ENCODE measurements at regions not wholly inside any gene's neighbourhood (a gene's known extent, or its start where the extent isn't known, plus 50 kb on each side); places are given as distances from the start of the nearest gene placed in this dataset.

DNA sequence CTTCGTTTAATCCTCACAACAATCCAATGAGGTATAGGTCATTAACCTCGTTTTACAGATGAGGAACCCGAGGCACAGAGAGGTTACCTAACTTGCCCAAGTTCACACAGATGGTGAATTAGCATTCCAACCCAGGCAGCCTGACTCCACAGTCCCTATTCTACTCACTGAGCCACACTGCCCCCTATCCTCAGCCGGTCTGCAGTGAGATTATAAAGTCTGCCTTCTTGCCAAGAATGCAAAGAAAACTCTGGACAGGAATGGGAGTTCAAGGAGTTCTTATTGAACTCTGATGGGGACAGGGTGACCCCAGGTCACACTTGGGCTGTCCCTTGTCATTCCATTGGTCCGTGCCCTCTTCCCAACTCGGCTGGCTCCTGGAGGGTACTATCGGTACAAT, 94.0 kb upstream of the KCNK12 start:
- intact Hi-C loops (cut with micrococcal nuclease; ENCODE audit: unreplicated experiment), result no loop called here

DNA sequence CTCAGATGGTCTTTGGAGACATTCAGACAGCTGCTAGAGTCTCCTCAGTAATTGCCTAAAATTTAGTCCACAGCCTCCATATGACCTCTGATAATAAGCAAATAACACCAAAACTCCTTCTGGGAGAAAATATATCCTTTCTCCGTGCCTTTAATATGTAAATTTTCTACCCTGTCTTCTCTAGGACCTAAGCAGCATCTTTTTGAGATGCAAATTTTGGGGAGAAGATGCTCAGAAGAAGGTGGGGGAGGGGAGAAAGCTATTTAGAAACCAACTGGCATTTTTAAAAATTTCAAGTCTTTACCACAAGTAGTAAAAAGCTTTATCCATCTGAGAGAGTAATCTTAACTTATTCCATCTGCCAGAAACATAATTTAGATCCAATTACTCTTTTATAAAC, 91.8 kb upstream of the KCNK12 start:
- intact Hi-C loops (cut with micrococcal nuclease; ENCODE audit: unreplicated experiment), result no loop called here
- H3K9me3 Mint-ChIP-seq (ENCODE audit: low read depth, unreplicated experiment), result no peaks in the 10 kb centered on the region
- no peak for DNase-seq
- BruUV-seq (replicated peaks), result no TSS peak
- CTCF ChIA-PET, result no interaction called here
- no peaks in the 10 kb centered on the region for H3K36me3 Mint-ChIP-seq (ENCODE audit: insufficient read depth, unreplicated experiment)
- H3K27ac Mint-ChIP-seq (ENCODE audit: unreplicated experiment), result no peak overlapping the region
- TF ChIP-seq, protein P1, sequence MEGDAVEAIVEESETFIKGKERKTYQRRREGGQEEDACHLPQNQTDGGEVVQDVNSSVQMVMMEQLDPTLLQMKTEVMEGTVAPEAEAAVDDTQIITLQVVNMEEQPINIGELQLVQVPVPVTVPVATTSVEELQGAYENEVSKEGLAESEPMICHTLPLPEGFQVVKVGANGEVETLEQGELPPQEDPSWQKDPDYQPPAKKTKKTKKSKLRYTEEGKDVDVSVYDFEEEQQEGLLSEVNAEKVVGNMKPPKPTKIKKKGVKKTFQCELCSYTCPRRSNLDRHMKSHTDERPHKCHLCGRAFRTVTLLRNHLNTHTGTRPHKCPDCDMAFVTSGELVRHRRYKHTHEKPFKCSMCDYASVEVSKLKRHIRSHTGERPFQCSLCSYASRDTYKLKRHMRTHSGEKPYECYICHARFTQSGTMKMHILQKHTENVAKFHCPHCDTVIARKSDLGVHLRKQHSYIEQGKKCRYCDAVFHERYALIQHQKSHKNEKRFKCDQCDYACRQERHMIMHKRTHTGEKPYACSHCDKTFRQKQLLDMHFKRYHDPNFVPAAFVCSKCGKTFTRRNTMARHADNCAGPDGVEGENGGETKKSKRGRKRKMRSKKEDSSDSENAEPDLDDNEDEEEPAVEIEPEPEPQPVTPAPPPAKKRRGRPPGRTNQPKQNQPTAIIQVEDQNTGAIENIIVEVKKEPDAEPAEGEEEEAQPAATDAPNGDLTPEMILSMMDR (IDR thresholded peaks at IDR 0.05; ENCODE audit: unreplicated experiment), result no peak
- peaks cover 11% of the 10 kb centered on the region for H3K27me3 Mint-ChIP-seq (ENCODE audit: unreplicated experiment)
- H3K4me1 Mint-ChIP-seq (ENCODE audit: low read depth, unreplicated experiment), result no peaks in the 10 kb centered on the region
- no peak overlapping the region for H3K4me3 Mint-ChIP-seq (ENCODE audit: low read depth, unreplicated experiment)

More for the DNA sequence above, 94.0 kb upstream of the KCNK12 start:
- DNase-seq, result peak; percentile 12
- H3K9me3 Mint-ChIP-seq (ENCODE audit: low read depth, unreplicated experiment), result no peaks in the 10 kb centered on the region
- CTCF ChIA-PET, result no interaction called here
- H3K27me3 Mint-ChIP-seq (ENCODE audit: unreplicated experiment), result peaks cover 21% of the 10 kb centered on the region
- BruUV-seq (replicated peaks), result no TSS peak
- H3K4me3 Mint-ChIP-seq (ENCODE audit: low read depth, unreplicated experiment), result no peak overlapping the region
- no peaks in the 10 kb centered on the region for H3K36me3 Mint-ChIP-seq (ENCODE audit: insufficient read depth, unreplicated experiment)
- TF ChIP-seq, protein P1 (IDR thresholded peaks at IDR 0.05; ENCODE audit: unreplicated experiment), result no peak
- no peak overlapping the region for H3K27ac Mint-ChIP-seq (ENCODE audit: unreplicated experiment)
- H3K4me1 Mint-ChIP-seq (ENCODE audit: low read depth, unreplicated experiment), result no peaks in the 10 kb centered on the region

DNA sequence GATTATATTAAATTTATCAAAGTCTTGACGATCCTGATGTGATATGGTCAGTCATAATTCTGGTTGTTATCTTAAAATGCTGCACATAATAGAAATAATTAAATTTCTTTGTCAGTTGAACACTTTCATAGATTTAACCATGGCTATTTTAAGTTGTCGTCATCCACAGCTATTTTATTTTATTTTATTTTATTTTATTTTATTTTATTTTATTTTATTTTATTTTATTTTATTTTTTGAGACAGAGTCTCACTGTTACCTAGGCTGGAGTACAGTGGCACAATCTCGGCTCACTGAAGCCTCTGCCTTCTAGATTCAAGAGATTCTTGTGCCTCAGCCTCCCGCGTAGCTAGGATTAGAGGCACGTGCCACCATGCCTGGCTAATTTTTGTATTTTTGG, 90.5 kb upstream of the KCNK12 start:
- Mint-ChIP-seq H3K27ac (ENCODE audit: unreplicated experiment) (no peak overlapping the region), H3K4me3 (ENCODE audit: low read depth, unreplicated experiment) (no peak overlapping the region), H3K9me3 (ENCODE audit: low read depth, unreplicated experiment) (no peaks in the 10 kb centered on the region), H3K4me1 (ENCODE audit: low read depth, unreplicated experiment) (no peaks in the 10 kb centered on the region), H3K36me3 (ENCODE audit: insufficient read depth, unreplicated experiment) (no peaks in the 10 kb centered on the region), H3K27me3 (ENCODE audit: unreplicated experiment) (no peaks in the 10 kb centered on the region)
- no peak for DNase-seq
- CTCF ChIA-PET, result no interaction called here
- TF ChIP-seq, protein P1 (IDR thresholded peaks at IDR 0.05; ENCODE audit: unreplicated experiment), result no peak
- BruUV-seq (replicated peaks), result no TSS peak
- intact Hi-C loops (cut with micrococcal nuclease; ENCODE audit: unreplicated experiment), result no loop called here

DNA sequence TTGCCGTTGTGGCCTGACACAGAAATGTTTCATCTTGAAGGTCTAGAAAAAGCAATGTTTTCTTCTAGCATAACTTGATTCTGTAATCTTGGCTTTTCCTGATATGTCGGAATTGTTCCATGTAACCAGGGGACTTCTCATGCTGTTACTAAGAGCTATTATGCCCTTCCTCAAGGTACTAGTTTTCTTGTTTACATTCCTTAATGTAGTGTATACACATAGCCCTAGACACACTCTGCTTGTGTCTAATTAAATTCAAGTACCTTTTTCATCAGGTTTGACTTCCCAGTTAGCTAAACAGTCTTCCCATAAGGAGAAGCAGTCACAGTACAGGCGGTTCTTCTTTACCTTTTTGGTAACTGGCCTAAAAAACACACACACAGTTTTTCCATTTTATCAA, 89.4 kb upstream of the KCNK12 start:
- BruUV-seq (replicated peaks), result no TSS peak
- no peaks in the 10 kb centered on the region for H3K4me1 Mint-ChIP-seq (ENCODE audit: low read depth, unreplicated experiment)
- H3K9me3 Mint-ChIP-seq (ENCODE audit: low read depth, unreplicated experiment), result no peaks in the 10 kb centered on the region
- no peak for DNase-seq
- H3K36me3 Mint-ChIP-seq (ENCODE audit: insufficient read depth, unreplicated experiment), result no peaks in the 10 kb centered on the region
- no peaks in the 10 kb centered on the region for H3K27me3 Mint-ChIP-seq (ENCODE audit: unreplicated experiment)
- CTCF ChIA-PET, result no interaction called here
- no peak overlapping the region for H3K4me3 Mint-ChIP-seq (ENCODE audit: low read depth, unreplicated experiment)
- no peak overlapping the region for H3K27ac Mint-ChIP-seq (ENCODE audit: unreplicated experiment)
- intact Hi-C loops (cut with micrococcal nuclease; ENCODE audit: unreplicated experiment), result no loop called here
- TF ChIP-seq, protein P1 (IDR thresholded peaks at IDR 0.05; ENCODE audit: unreplicated experiment), result no peak

Data from Calu3 (cell line).